GM23248 (cell line): ENCODE measurements at regions not wholly inside any gene's neighbourhood (a gene's known extent, or its start where the extent isn't known, plus 50 kb on each side); places are given as distances from the start of the nearest gene placed in this dataset.

Experiments
- EZH2 ChIP-seq: fragments of 200-600 bp; sonication (generic); IDR thresholded peaks from 2 replicates; pipeline ENCODE4 v1.6.1; 2018; ENCODE audit warnings: antibody characterized with exemption, mild to moderate bottlenecking; ENCODE audit not compliant: insufficient read depth, poor library complexity, severe bottlenecking
- EZH2phosphoT487 ChIP-seq: fragments of 200-600 bp; sonication (generic); IDR thresholded peaks from 2 replicates; pipeline ENCODE4 v1.6.1; 2018; ENCODE audit warnings: antibody characterized with exemption, moderate library complexity, mild to moderate bottlenecking, low read depth; ENCODE audit not compliant: insufficient read depth

- TF ChIP-seq EZH2phosphoT487 (no peak), EZH2 (no peak)
Observed at GRCh38 chr5:103829585-103829984, 267.0 kb upstream of the NUDT12 start.
